HG03442 (cell line): ENCODE measurements at regions not wholly inside any gene's neighbourhood (a gene's known extent, or its start where the extent isn't known, plus 50 kb on each side); places are given as distances from the start of the nearest gene placed in this dataset.

Experiments
- ATAC-seq: cut with Tn5 transposase; IDR thresholded peaks from one replicate; pipeline ENCODE4 v1.9.1; 2021; ENCODE audit warnings: mild to moderate bottlenecking, moderate library complexity; ENCODE audit not compliant: unreplicated experiment

DNA sequence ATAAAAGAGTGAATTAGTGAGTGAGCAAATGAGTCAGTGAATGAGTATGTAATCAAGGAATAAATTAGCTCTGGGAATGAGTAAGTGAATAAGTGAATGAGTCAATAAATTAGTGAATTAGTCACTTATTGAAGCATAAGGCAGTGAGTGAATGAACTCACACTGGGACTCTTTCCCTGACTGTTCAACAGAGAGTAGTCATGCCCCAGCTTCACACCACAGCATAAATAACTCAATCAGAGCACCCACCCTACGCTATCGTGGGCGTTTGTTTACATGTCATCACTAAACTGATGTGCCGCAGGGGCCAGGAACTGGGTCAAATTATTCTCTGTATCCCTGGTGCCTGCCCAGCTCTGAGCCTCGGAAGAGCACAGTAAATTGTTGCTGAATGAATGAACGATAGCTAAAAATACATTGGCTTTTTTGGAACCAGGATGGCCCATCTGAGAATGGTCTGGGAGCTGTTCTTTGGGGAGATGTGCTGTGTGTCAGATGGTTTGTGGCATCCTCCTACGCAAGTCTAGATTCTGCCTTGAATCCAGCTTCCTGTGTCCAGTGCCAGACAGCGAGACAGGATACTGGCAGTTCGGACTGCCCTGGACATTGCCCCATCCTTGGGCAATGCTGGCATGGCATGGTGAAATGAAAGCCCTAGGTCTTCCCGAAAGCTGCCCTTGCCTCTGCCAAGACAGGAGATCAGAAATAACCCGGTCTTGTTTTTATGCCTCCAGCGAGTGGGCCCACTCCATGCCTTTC, 98.0 kb upstream of the RTL1 start:
- no peak for ATAC-seq

DNA sequence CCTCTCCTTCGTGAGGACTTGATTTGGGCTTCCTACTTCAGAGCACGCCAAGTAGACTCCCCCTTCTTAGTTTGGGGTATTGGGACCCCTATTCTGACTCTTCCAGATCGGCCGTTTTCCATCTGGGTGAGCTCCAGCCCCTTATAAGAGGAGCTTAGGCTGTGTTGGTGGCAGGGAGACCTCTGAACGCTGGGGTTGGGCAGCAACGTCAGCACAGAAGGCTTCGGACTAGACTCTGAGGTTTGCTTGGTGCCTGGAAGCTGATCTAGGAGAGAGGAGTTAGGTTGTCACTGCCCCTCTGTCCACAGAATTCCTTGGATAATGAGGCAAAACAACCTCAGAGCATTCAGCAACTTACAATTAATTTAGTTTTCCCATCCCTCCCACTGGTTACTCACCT, 99.2 kb upstream of the RTL1 start:
- no peak for ATAC-seq

DNA sequence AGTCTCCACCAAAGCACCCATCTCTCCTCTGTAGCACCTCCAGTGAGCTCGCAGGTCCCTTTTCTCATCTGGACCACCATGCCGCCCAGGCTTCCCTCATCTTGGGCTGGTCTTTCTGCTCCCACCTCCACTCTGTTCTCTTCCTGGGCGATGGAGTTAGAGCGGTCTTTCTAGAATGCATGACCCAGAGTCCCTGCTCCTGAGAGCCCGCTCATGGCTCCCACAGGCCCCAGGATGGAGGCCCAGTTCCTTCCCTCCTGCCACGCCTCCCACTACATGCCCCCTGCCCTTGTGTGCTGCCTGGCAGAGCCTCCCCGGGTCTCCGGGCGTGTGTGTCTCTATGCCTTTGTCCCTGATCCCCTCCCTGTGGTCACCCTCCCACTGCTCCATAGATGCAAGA, 100.7 kb upstream of the RTL1 start:
- no peak for ATAC-seq

DNA sequence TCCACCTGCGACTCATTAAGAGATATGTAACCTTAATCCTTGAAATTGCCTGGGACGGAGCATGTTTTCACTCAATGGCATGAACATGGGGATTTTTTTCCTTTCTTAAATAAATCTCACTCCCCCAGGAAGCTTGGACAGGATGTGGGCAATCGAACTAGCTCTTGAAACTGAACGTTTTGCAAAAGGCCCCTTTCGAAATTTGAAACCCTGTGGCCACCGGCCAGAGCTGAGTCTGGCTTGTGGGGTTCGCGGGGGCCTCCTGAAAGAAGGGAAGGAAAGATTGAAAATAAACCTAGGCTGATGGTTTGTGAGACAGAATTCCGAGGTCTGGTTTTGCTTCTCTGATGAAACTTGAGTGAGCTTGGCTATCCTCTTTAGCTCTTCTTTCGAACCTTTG, 101.4 kb upstream of the RTL1 start:
- ATAC-seq, result no peak

DNA sequence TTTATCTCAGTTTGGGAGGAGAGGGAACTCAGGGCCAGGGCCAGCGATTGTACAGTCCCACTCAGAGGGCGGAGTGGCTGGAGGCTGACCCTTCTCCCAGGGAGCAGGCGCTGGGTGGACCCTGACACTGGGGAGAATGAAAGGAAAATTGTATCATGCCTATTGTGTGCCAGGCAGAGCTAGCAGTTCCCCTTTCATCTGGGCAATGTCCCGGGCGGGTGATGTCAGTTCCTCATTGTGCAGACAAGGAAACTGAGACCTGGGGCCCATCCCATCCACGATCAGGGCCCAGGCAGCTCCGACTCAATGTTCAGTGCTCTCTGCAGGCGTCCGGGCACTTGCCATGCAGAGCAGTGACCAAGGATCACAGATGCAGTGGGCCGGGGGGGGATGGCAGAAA, 101.9 kb upstream of the RTL1 start:
- ATAC-seq, result no peak

DNA sequence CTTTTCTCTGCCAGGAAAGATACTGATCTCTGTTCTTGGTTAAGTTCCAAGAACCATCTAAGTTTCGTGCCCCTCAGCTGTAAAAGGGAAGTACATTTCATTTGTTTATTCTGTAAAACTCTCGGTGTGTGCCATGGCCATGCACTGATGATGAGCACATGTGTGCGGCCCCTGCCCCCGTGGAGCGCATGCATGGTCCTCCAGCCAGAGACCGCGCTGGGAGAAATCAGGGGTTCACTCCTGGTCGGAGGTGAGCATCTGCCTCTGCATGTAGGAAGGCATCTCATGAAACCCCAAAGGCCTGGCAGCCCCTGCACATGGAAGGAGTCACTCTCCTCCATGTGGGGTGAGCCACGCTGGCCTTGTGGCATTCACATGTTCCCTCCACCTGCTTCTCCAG, 102.5 kb upstream of the RTL1 start:
- ATAC-seq, result no peak

DNA sequence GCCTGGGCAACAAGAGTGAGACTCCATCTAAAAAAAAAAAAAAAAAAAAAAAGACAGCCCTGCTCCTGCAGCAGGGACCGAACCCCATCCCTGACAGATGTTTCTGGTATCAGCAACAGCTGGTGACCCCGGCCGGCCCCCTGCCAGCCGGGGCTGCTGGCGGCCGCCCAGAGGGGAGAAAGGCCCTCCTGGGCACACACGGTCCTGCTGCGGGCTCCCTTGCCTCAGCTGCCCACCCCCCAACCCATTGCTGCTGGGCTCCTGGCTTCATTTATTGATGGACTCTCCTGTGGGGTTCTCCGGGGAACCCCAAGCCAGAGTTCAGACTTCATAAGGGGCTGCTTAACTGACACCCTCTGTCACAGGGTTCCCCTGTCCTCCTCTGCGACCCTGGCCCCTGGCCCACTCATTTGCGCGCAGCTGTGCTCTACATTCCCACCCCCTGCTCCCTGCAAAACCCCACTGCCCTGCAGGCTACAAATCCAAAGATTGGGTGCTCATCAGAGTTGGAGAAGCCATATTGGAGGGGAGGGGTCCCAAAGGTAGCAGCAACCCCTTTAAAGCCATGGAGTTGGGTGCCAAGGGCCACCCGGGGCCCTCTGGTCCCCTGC, 103.6 kb upstream of the RTL1 start:
- ATAC-seq, result no peak

DNA sequence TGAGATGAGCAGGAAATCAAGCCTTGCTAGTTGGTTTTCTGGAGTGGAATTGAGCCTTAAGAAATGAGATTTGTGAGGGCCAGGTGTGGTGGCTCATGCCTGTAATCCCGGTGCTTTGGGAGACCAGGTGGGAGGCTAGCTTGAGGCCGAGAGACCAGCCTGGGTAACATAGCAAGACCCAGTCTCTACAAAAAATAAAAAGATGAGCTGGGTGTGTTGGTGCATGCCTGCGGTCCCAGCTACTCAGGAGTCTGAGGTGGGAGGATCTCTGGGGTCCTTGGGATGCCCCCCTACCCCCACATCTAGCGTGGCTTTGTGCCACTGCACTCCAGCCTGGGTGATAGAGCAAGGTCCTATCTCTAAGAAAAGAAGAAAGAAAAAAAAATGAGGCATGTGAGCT, 104.2 kb upstream of the RTL1 start:
- no peak for ATAC-seq

DNA sequence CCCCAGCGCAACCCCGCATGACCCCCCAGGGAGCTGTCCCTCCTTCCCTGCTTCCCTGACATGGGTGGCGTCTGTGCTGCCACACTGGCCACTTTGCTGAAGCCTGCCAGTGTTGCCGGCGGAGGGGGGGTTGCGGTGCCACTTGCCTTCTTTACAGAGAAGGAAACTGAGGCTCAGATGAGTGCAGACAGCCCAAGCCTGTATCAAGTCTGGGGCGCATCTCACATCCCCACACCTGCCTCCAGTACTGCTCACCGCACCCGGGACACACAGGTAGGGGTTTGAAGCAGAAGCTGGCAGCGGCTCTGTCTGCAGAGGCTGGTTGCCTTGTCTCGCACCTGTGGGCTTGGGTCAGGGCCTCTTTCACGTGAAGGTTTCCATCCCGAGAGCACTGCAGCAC, 104.7 kb upstream of the RTL1 start:
- no peak for ATAC-seq

DNA sequence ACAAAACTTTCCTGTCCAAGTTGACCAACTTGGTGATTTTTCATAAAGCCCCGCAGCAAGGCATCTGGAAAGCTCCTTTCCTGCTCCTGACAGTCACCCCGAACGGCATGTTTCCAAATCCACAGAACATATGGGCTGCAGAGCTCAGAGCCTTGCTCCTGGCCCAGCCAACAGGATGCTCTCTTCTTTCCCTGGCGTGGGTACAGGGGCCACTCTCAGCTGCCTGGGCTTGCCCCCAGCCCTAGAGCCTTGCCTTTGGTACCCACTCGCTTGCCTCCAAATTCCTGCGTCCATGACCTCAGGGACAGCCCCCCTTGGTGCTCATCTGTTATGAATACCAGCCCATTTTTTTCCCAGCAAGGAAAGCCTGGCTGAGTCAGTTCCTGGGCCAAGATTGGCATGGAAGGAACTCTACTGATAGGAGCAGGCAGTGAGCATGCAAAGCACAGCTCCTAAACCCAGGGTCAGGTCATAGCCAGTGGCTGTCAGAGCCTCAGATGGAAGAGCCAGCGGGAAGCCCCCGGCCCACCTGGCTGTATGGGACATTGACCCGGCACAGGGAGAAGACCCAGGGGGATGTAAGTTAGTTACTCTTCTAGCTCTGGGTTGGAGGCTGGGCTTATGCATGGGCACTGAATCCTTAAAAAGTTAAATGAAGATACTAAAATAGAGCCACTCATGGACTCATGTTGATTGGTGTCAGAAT, 105.3 kb upstream of the RTL1 start:
- no peak for ATAC-seq

DNA sequence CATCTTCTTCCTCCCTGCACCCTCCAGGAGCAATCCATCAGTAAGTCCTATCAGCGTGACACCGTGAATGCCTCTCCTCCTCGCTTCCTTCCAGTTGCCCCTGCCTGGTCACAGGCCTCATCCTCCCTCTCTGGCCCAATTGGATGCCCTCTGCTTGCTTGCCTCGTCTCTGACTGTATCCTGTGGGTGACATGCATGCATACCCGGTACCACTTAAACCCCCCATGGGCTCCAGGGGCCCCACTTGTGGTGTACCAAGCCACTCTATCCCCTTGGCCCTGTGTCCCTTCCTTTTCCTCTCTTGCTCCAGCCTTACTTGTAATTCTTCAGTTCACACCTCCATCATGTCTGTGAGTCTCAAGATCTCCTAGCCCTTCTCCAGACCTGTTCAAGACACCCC, 106.0 kb upstream of the RTL1 start:
- no peak for ATAC-seq

DNA sequence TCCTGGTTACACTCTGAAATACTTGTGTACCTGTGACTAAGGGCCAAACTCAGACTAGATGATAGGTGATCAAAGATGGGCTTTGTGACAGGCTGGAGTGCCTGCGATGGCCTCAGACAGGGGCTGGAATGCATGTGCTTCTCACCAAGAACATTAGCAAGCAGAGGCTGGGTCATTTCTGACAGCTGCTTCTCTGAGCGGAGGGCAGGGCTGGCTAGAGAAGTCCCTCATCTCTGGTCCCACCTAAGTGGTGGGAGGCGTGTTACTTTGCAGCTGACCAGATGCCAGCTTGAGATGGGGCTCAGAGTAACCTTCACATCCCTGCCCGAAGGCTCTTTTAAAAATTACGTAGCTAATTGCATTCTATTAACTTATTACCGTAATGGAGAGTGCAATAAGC, 106.8 kb upstream of the RTL1 start:
- ATAC-seq, result no peak

DNA sequence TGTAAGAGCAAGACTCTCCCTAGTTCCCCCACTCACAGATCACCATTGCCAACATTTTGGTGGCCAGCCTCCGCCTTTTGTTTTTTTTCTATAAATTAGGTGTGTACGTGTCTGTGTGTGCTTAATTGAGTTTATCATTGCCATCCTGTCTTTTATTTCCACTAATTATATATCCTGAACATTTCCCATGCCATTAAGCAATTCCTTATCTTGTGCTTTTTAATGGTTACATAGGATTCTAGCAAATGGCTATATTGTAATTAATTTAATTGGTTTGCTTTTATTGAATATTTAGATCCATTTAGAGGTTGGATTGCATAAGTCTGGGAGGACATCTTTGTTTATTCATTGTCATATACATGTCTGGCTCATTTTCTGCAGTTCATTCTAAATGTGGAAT, 107.3 kb upstream of the RTL1 start:
- ATAC-seq, result no peak

DNA sequence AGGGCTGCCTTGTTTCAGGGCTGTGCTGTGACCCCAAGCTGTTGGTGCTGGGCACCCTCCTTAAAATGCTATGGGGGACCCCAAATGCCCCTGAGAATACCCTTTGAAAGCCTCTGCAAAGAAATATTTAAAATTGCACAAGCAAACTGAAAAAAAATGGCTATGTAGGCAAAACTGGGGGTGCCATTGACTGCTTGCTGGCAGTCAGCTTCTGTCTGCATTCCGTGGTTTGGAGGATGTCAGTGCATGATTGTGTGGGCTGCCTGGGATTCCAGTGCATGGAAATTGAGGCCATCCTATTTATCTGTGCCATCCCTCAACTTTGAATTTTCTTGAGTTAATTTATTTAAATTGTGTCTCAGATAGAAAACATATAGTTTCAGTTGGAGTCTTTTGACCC, 113.7 kb upstream of the RTL1 start:
- ATAC-seq, result no peak

DNA sequence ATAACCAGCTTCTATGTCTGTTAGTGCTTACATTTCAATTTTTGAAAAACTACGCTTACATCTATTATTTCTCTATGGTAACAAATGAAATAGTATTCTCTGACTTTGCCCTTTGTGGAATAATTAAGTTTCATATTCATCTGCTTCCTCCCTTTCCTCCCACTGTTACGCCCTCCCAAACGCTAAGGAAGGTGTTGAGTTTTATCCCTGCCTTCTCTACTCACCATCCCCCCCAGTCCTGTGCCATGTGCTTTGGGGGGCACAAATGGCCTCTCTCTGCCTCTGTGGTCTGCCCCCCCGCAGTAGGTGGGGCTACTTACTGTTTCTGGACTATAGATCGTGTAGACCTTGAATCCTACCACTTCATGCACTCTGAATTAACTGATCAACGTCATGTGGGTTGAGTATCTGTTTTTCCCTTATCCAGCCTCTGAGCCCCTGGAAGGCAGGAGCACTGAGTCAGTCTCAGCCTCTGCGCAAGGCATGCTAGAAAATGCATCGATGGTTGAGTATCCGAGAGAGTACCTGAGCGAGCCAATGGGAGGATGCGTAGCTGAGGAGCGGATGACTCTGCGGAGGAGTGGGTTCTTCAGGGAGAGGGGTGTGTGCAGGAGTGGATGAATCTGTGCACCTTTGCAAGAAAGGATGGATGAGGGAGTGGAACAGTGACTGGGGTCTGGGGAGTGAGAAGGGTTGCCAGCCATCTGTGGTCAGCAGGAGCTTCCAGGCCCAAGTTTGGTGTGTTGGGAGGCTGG, 114.5 kb upstream of the RTL1 start:
- ATAC-seq, result no peak

DNA sequence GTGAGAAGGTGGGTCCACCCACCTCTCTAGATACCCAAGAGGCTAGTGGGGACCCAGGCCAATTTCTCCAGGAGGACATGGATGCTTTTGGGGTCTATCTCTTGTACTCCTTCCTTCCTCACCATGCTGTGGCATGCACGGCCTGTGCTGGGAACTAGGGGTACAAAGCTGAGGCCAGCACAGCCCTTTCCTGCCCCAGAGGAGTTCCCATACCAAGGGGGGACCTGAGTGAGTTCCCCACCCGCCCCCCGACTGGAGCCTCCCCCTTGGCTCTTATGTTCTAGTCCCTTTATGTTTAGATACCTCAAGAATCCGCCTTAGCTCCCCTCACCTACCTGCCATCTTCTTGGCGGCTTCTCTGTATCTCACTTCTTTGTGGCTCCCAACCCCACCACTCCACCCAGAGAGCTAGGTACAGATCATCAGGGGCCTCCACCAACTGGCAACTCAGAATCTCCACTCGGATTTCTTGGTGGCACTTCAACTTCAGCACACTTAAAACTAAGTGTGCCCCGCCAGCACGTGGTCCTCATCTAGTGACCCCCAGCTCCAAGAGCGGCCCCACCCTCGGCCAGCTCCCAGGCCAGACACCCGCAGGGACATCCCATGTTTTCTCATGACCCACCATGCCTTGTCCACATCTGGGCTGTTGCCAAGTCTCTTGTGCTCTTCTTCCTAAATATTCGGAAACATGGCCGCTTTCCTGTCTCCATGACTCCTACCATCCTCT, 115.2 kb upstream of the RTL1 start:
- ATAC-seq, result no peak

DNA sequence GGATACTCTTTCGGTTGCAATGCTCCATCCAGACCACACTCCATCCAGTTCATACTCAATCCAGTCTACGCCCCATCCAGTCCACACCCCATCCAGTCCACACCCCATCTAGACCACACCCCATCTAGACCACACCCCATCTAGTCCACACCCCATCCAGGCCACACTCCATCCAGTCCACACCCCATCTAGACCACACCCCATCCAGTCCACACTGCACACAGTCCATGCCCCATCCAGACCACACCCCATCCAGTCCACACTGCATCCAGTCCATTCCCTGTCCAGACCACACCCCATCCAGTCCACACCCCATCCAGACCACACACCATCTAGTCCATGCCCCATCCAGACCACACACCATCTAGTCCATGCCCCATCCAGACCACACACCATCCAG, 116.0 kb upstream of the RTL1 start:
- ATAC-seq, result no peak

DNA sequence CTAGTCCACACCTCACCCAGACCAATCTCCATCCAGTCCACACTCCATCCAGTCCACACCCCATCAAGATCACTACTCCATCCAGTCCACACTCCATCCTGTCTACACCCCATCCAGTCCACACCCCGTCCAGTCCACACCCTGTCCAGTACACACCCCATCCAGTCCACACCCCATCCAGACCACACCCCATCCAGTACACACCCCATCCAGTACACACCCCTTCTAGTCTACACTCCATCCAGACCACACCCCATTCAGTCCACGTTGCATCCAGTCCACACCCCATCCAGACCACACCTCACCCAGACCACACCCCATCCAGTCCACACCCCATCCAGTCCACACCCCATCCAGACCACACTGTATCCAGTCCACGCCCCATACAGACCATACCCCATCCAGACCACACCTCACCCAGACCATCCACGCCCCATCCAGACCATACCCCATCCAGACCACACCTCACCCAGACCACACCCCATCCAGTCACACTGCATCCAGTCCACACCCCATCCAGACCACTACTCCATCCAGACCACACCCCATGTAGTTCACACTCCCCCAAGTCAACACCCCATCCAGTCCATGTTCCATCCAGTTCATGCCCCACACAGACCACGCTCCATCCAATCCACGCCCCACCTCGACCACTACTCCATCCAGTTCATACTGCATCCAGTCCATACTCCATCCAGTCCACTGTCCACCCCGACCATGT, 116.6 kb upstream of the RTL1 start:
- ATAC-seq, result no peak

DNA sequence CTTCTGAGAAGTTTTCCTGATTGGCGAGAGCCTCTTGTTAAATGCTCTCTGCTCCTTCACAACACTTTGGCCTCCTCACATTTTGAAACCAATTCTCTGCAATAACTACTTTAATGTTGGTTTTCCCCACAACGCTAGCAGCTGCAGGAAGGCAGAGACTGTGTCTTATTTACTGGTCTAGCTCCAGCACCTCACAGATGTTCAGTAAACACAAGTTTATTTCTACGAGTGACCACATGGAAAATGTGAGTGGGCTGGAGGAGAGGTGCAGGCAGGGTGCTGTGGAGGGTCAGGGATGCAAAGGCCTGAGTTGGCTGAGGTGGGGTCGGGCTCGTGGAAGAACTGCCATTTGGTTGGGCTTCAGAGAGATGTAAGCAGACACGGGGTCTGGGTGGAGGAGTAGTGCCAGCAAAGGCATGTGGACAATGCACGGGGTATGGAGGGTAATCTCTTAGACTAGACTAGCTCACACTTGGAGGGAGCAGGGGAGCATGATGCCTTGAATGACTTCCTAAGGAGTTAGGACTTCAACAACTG, 117.4 kb upstream of the RTL1 start:
- no peak for ATAC-seq

DNA sequence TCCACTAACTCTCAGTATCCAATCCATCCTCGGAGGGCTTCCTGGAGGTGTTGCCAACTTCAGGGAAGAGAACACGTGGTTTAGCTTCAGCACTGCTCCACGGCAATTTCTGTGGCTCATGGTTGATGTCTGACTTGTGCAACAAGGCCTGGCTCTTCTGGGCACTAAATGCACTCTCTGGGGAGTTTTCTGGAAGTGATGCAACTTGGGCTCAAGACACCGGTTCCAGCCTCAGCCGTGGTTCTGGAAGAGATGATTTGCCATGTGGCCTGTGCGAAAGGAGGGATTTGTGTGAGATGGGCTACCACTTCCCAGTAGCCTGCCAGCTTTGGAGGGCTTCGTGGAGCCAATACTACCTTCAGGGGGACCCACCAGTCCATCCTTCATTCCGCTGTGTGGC, 118.6 kb upstream of the RTL1 start:
- ATAC-seq, result no peak
